ENCODE measurements at regions not wholly inside any gene's neighbourhood (a gene's known extent, or its start where the extent isn't known, plus 50 kb on each side); places are given as distances from the start of the nearest gene placed in this dataset.
"Not testable (repeated sequence)": the region's sequence is repeated elsewhere in the genome, so short reads cannot be mapped to it uniquely, and the experiment has no call there.

DNA sequence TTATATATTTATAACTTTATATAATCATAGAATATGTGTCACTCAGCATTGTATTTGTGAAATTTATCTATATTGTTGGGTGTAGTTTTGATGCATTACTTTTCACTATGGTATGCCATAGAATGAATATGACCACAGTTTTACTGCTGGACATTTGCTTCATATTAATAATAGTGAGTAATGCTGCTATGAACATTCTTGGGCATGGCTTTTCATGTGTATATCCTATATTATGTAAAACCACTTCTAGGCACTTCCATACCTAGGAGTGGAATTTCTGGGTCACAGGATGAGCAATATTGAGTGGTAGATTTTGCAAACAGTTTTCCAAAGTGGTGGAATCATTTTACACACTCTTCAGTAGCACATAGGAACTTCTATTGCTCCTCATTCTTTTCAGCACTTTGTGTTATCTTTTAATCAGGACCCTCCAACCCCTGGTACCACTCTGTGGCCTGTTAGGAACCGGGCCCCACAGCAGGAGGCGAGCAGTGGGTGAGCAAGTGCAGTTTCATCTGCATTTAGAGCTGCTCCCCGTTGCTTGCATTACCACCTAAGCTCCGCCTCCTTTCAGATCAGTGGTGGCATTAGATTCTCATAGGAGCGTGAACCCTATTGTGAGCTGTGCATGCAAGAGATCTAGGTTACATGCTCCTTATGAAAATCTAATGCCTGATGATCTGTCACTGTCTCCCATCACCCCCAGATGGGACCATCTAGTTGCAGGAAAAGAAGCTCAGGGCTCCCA is 56.0 kb upstream of the CNIH3 start:
- H3K9me3 ChIP-seq (ENCODE audit: low read depth), result no peaks in the 10 kb centered on the region
- H3K4me2 ChIP-seq, result no peak overlapping the region
- WGBS (ENCODE audit: low lambda C conversion rate, missing lambda C conversion rate), result 92% methylated on average over 5 of the region's 5 CpGs
- H3K4me1 ChIP-seq (ENCODE audit: insufficient read depth), result no peaks in the 10 kb centered on the region
- no peaks in the 10 kb centered on the region for H3K79me2 ChIP-seq
- no peak for DNase-seq (ENCODE audit: low spot score)
- no peaks in the 10 kb centered on the region for H3K9me2 ChIP-seq (replicated peaks; ENCODE audit: insufficient read depth)
- H3K4me3 ChIP-seq, result no peak overlapping the region
- no peaks in the 10 kb centered on the region for H3K27me3 ChIP-seq
- H3K36me3 ChIP-seq (replicated peaks; ENCODE audit: insufficient read depth, low read depth), result no peaks in the 10 kb centered on the region
- H3K27ac ChIP-seq, result no peak overlapping the region
- H4K20me1 ChIP-seq (ENCODE audit: insufficient read depth, poor library complexity, severe bottlenecking), result no peaks in the 10 kb centered on the region
- TF ChIP-seq, protein P1, sequence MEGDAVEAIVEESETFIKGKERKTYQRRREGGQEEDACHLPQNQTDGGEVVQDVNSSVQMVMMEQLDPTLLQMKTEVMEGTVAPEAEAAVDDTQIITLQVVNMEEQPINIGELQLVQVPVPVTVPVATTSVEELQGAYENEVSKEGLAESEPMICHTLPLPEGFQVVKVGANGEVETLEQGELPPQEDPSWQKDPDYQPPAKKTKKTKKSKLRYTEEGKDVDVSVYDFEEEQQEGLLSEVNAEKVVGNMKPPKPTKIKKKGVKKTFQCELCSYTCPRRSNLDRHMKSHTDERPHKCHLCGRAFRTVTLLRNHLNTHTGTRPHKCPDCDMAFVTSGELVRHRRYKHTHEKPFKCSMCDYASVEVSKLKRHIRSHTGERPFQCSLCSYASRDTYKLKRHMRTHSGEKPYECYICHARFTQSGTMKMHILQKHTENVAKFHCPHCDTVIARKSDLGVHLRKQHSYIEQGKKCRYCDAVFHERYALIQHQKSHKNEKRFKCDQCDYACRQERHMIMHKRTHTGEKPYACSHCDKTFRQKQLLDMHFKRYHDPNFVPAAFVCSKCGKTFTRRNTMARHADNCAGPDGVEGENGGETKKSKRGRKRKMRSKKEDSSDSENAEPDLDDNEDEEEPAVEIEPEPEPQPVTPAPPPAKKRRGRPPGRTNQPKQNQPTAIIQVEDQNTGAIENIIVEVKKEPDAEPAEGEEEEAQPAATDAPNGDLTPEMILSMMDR (IDR thresholded peaks at IDR 0.05; ENCODE audit: poor library complexity), result no peak
- no peak for TF ChIP-seq EZH2 (IDR thresholded peaks at IDR 0.05; ENCODE audit: borderline replicate concordance)
- TF ChIP-seq EZH2phosphoT487 (IDR thresholded peaks at IDR 0.05; ENCODE audit: low read depth, severe bottlenecking, unreplicated experiment), result no peak
- H2AFZ ChIP-seq, result no peak overlapping the region

DNA sequence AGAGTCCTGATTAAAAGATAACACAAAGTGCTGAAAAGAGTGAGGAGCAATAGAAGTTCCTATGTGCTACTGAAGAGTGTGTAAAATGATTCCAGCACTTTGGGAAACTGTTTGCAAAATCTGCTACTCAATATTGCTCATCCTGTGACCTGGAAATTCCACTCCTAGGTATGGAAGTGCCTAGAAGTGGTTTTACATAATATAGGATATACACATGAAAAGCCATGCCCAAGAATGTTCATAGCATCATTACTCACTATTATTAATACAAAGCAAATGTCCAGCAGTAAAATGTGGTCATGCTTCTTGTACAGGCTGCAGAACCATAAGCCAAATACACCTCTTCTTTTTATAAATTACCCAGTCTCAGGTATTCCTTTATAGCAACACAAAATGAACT is 53.2 kb upstream of the CNIH3 start:
- H3K36me3 ChIP-seq (replicated peaks; ENCODE audit: insufficient read depth, low read depth); H3K4me2 ChIP-seq; H3K4me3 ChIP-seq; DNase-seq (ENCODE audit: low spot score); H3K4me1 ChIP-seq (ENCODE audit: insufficient read depth); H3K79me2 ChIP-seq; H3K9me3 ChIP-seq (ENCODE audit: low read depth); H4K20me1 ChIP-seq (ENCODE audit: insufficient read depth, poor library complexity, severe bottlenecking); H2AFZ ChIP-seq; H3K9me2 ChIP-seq (replicated peaks; ENCODE audit: insufficient read depth); H3K27me3 ChIP-seq; H3K27ac ChIP-seq: not testable (repeated sequence)

DNA sequence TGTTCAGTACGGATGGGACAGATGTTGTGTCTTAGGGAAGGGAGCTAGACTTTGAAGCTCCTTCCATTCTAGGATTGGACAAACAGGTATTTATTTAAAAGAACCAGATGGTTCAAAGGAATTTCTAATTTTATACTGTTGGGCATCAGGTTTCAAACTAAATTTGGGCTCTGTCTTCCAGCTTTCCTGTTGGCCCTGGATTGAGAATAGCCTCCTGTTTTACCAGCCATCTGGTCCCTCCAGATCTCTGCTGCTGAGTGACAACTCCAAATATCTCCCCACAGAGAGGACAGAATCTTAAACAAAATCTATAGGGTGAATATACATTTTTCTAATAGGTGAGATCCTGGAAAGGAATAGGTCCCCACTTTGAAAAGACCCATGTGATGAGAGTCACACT is 52.5 kb upstream of the CNIH3 start:
- Histone ChIP-seq H3K4me3 (no peak overlapping the region), H3K27ac (no peak overlapping the region), H3K4me2 (no peak overlapping the region), H3K79me2 (no peaks in the 10 kb centered on the region), H4K20me1 (ENCODE audit: insufficient read depth, poor library complexity, severe bottlenecking) (no peaks in the 10 kb centered on the region), H3K36me3 (replicated peaks; ENCODE audit: insufficient read depth, low read depth) (no peaks in the 10 kb centered on the region), H2AFZ (no peak overlapping the region), H3K9me3 (ENCODE audit: low read depth) (no peaks in the 10 kb centered on the region), H3K9me2 (replicated peaks; ENCODE audit: insufficient read depth) (no peaks in the 10 kb centered on the region), H3K27me3 (no peaks in the 10 kb centered on the region), H3K4me1 (ENCODE audit: insufficient read depth) (no peaks in the 10 kb centered on the region)
- TF ChIP-seq, protein P1 (IDR thresholded peaks at IDR 0.05; ENCODE audit: poor library complexity), result no peak
- TF ChIP-seq EZH2 (IDR thresholded peaks at IDR 0.05; ENCODE audit: borderline replicate concordance) (no peak), EZH2phosphoT487 (IDR thresholded peaks at IDR 0.05; ENCODE audit: low read depth, severe bottlenecking, unreplicated experiment) (no peak)
- no peak for DNase-seq (ENCODE audit: low spot score)
- 67% methylated on average over 1 of the region's 1 CpG for WGBS (ENCODE audit: low lambda C conversion rate, missing lambda C conversion rate)

DNA sequence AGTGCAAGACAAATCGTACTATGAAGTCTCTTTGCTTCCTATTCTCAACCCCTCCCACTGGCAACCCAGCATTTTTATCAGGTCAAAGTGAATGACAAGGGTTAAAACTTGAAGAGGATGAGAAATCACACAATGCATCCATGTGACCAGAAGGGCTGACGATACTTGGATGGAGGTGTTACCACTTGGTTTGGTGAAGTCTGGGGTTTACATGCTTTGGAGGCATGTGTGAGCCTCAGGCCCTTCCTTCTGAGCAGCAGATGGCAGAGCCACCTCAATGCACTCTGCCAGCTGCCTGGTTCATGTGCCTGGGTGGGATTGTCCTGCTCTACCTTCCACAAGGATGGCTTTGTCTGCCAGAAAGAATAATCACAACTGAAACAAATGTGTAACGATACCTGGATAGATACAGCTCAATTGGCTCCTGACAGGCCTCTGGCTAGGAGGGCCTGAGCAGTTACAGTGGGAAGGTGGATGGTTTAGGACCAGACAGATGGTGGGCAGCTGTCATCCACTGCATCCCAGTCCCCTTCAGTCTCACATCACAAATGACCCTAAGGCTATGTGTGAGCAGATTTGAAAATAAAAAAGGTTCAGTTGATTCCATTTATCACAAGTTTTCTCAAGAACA is 51.5 kb upstream of the CNIH3 start:
- Histone ChIP-seq H3K4me3 (no peak overlapping the region), H3K27me3 (no peaks in the 10 kb centered on the region), H3K36me3 (replicated peaks; ENCODE audit: insufficient read depth, low read depth) (no peaks in the 10 kb centered on the region), H3K4me1 (ENCODE audit: insufficient read depth) (no peaks in the 10 kb centered on the region), H2AFZ (no peak overlapping the region), H3K27ac (no peak overlapping the region), H3K9me2 (replicated peaks; ENCODE audit: insufficient read depth) (no peaks in the 10 kb centered on the region), H3K79me2 (no peaks in the 10 kb centered on the region), H3K9me3 (ENCODE audit: low read depth) (no peaks in the 10 kb centered on the region), H4K20me1 (ENCODE audit: insufficient read depth, poor library complexity, severe bottlenecking) (no peaks in the 10 kb centered on the region), H3K4me2 (no peak overlapping the region)
- no peak for DNase-seq (ENCODE audit: low spot score)
- no peak for TF ChIP-seq EZH2 (IDR thresholded peaks at IDR 0.05; ENCODE audit: borderline replicate concordance)
- TF ChIP-seq, protein P1 (IDR thresholded peaks at IDR 0.05; ENCODE audit: poor library complexity), result no peak
- TF ChIP-seq EZH2phosphoT487 (IDR thresholded peaks at IDR 0.05; ENCODE audit: low read depth, severe bottlenecking, unreplicated experiment), result no peak
- 94% methylated on average over 3 of the region's 3 CpGs for WGBS (ENCODE audit: low lambda C conversion rate, missing lambda C conversion rate)

All from hepatocyte (in vitro differentiated cells).